ENCODE measurements at regions not wholly inside any gene's neighbourhood (a gene's known extent, or its start where the extent isn't known, plus 50 kb on each side); places are given as distances from the start of the nearest gene placed in this dataset.

GRCh38 chr19:31610018-31610417 lies 260.8 kb upstream of the TSHZ3 start:
- no peaks in the 10 kb centered on the region for H3K4me1 ChIP-seq (ENCODE audit: control insufficient read depth in 2 of 3, insufficient read depth in 2 of 3, low read depth in 1 of 3, low read length in 3 of 3)
- no peak for TF ChIP-seq CTCF (IDR thresholded peaks at IDR 0.05; ENCODE audit: borderline replicate concordance, extremely low read depth, insufficient read depth)
- no peaks in the 10 kb centered on the region for H3K9me3 ChIP-seq (ENCODE audit: control insufficient read depth in 2 of 3, insufficient read depth in 1 of 3, low read length in 3 of 3)
- intact Hi-C loops (cut with DNase I): no loop called here
- no peaks in the 10 kb centered on the region for H3K36me3 ChIP-seq (ENCODE audit: control insufficient read depth in 2 of 3, insufficient read depth in 3 of 3, low read length in 3 of 3)
- no peak for DNase-seq
- H3K27me3 ChIP-seq (ENCODE audit: control insufficient read depth, insufficient read depth, low read length): no peaks in the 10 kb centered on the region
- H3K4me3 ChIP-seq (ENCODE audit: low read length in 3 of 3): no peak overlapping the region
- H3K9ac ChIP-seq (ENCODE audit: low read length in 3 of 3): no peak overlapping the region
- FAIRE-seq: no peak
- H3K27ac ChIP-seq (ENCODE audit: low read depth in 2 of 2, low read length in 2 of 2): no peak overlapping the region

- FAIRE-seq: no peak
- H3K36me3 ChIP-seq (ENCODE audit: control insufficient read depth in 2 of 3, insufficient read depth in 3 of 3, low read length in 3 of 3): no peaks in the 10 kb centered on the region
Measured at GRCh38 chr19:31611046-31611877, 262.0 kb upstream of the TSHZ3 start.

GRCh38 chr19:31612873-31613272 lies 263.6 kb upstream of the TSHZ3 start:
- H3K36me3 ChIP-seq (ENCODE audit: control insufficient read depth in 2 of 3, insufficient read depth in 3 of 3, low read length in 3 of 3): no peaks in the 10 kb centered on the region
- no peaks in the 10 kb centered on the region for H3K4me1 ChIP-seq (ENCODE audit: control insufficient read depth in 2 of 3, insufficient read depth in 2 of 3, low read depth in 1 of 3, low read length in 3 of 3)

More at GRCh38 chr19:31611046-31611877, 262.0 kb upstream of the TSHZ3 start:
- no peak overlapping the region for H3K4me3 ChIP-seq (ENCODE audit: low read length in 3 of 3)
- H3K9ac ChIP-seq (ENCODE audit: low read length in 3 of 3): no peak overlapping the region
- no peak for DNase-seq
- H3K27ac ChIP-seq (ENCODE audit: low read depth in 2 of 2, low read length in 2 of 2): no peak overlapping the region
- intact Hi-C loops (cut with DNase I): no loop called here
- H3K9me3 ChIP-seq (ENCODE audit: control insufficient read depth in 2 of 3, insufficient read depth in 1 of 3, low read length in 3 of 3): no peaks in the 10 kb centered on the region
- no peaks in the 10 kb centered on the region for H3K4me1 ChIP-seq (ENCODE audit: control insufficient read depth in 2 of 3, insufficient read depth in 2 of 3, low read depth in 1 of 3, low read length in 3 of 3)
- H3K27me3 ChIP-seq (ENCODE audit: control insufficient read depth, insufficient read depth, low read length): no peaks in the 10 kb centered on the region
- no peak for TF ChIP-seq CTCF (IDR thresholded peaks at IDR 0.05; ENCODE audit: borderline replicate concordance, extremely low read depth, insufficient read depth)

More at GRCh38 chr19:31612873-31613272, 263.6 kb upstream of the TSHZ3 start:
- DNase-seq: no peak
- no peak overlapping the region for H3K4me3 ChIP-seq (ENCODE audit: low read length in 3 of 3)
- no peak overlapping the region for H3K9ac ChIP-seq (ENCODE audit: low read length in 3 of 3)
- no peak for TF ChIP-seq CTCF (IDR thresholded peaks at IDR 0.05; ENCODE audit: borderline replicate concordance, extremely low read depth, insufficient read depth)
- no peaks in the 10 kb centered on the region for H3K27me3 ChIP-seq (ENCODE audit: control insufficient read depth, insufficient read depth, low read length)
- intact Hi-C loops (cut with DNase I): no loop called here
- H3K27ac ChIP-seq (ENCODE audit: low read depth in 2 of 2, low read length in 2 of 2): no peak overlapping the region
- FAIRE-seq: no peak
- no peaks in the 10 kb centered on the region for H3K9me3 ChIP-seq (ENCODE audit: control insufficient read depth in 2 of 3, insufficient read depth in 1 of 3, low read length in 3 of 3)

Measured in kidney (tissue), 13 donors.